Astrocyte of the cerebellum (primary cell): ENCODE measurements at regions not wholly inside any gene's neighbourhood (a gene's known extent, or its start where the extent isn't known, plus 50 kb on each side); places are given as distances from the start of the nearest gene placed in this dataset.

Source experiments
- DNase-seq: peaks from one replicate; pipeline ENCODE4 v3.0.0-alpha.2; 2011; ENCODE audit warnings: low read depth
- H3K4me3 ChIP-seq: 2 replicates; pipeline ENCODE4 v1.5.1; 2011; ENCODE audit warnings: mild to moderate bottlenecking, low read depth, low read length, moderate library complexity
- in situ Hi-C: cut with HindIII; loops from 2 replicates; pipeline ENCODE4 v1.10.0; 2017; ENCODE audit warnings: low sequenced_read_pairs
- TF ChIP-seq, protein P1 (sequence below): IDR thresholded peaks from 2 replicates; pipeline ENCODE4 v1.5.1; 2012; ENCODE audit warnings: low read length, low read depth, moderate library complexity, mild to moderate bottlenecking; ENCODE audit errors: missing control alignments

DNA sequence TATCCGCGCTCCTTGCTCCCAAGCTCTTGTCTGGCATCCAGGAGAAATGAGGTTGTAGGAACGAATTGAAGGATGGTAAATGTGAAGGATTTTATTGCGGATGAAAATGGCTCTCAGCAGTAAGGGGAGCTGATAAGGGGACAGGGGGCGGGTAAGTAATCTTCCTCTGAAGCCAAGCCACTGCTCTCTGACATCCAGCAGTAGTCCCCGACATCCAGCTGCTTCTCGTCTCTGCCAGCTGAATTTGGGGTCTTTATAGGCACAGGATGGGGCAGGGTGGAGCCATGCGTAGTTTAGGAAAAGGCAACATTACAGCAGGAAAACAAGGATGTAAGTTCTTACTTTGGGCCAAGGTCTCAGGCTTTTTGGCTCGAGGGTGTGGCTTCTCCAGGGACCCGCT is 1370.1 kb upstream of the RAG2 start:
- in situ Hi-C loops = no loop called here
- H3K4me3 ChIP-seq = no peak overlapping the region
- no peak for DNase-seq
- TF ChIP-seq, protein P1, sequence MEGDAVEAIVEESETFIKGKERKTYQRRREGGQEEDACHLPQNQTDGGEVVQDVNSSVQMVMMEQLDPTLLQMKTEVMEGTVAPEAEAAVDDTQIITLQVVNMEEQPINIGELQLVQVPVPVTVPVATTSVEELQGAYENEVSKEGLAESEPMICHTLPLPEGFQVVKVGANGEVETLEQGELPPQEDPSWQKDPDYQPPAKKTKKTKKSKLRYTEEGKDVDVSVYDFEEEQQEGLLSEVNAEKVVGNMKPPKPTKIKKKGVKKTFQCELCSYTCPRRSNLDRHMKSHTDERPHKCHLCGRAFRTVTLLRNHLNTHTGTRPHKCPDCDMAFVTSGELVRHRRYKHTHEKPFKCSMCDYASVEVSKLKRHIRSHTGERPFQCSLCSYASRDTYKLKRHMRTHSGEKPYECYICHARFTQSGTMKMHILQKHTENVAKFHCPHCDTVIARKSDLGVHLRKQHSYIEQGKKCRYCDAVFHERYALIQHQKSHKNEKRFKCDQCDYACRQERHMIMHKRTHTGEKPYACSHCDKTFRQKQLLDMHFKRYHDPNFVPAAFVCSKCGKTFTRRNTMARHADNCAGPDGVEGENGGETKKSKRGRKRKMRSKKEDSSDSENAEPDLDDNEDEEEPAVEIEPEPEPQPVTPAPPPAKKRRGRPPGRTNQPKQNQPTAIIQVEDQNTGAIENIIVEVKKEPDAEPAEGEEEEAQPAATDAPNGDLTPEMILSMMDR = no peak

DNA sequence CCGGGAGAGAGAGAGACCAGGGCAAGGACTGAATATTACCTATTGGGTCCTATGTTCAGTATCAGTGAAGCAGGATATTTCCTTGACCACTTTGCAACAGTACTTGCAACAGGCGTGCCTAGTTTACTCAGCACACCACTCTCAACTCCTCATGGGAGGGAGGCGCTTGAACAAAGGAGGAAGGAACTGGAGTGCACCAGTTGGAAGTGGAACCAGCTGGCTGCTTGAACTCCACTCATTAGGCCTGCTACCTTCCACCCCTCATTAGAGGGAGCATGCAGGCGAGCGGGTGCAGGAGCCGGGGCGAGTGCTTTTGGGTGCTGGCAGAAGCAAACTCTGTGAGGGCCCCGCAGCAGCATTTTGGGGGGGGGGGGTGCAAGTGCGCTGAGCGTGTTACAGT is 1369.6 kb upstream of the RAG2 start:
- DNase-seq = no peak
- in situ Hi-C loops = no loop called here
- TF ChIP-seq, protein P1 = no peak
- no peak overlapping the region for H3K4me3 ChIP-seq

DNA sequence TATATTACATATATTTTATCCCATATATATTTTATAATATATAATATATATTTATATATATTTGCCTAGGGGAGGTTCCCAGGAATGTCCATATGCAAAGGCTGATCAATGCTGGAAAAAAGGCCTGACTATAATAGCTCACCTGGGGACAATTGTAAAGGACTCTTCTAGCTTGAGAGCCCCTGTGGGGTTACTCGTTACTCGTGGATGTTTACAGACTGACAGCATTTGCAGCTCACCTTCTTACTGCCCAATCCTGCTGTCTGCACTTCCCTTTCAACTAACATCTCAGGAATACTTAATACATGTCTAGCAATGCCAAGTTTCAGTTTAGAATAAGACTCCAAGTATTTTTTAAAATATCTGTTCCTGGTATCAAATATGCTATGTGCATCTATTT is 1365.4 kb upstream of the RAG2 start:
- in situ Hi-C loops = no loop called here
- no peak for DNase-seq
- TF ChIP-seq, protein P1 = no peak
- no peak overlapping the region for H3K4me3 ChIP-seq

DNA sequence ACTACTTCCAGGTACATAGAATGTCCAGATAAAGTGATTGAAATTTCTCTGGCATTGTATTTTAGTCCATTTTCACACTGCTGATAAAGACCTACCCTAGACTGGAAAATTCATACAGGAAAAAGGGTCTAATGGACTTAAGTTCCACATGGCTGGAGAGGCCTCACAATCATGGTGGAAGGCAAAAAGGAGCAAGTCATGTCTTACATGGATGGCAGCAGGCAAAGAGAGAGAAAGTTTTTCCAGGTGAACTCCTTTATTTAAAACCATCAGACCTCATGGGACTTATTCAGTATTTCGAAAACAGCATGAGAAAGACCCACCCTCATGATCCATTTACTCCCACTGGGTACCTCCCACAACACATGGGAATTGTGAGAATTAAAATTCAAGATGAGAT is 1359.7 kb upstream of the RAG2 start:
- TF ChIP-seq, protein P1 = no peak
- no peak for DNase-seq
- in situ Hi-C loops = no loop called here
- H3K4me3 ChIP-seq = no peak overlapping the region

DNA sequence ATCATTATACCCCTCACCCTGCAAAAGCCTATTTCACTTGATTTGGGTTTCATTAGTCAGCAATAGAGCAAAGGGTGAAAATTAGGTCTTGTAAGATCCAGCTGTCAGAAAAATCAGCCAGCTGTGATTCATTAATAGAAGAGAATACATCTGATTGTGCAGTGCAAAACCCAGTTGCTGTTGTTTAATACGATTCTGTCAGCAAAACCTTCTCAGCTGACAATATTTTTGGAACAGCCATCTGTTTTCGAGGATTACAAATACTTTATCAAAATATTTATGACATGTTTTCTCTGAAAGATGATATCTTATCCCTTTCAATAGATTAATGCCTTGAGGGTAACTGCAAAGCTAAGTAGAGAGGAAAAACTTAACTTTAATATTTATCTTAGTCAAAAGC is 1354.0 kb upstream of the RAG2 start:
- in situ Hi-C loops = no loop called here
- no peak overlapping the region for H3K4me3 ChIP-seq
- no peak for DNase-seq
- TF ChIP-seq, protein P1 = no peak

DNA sequence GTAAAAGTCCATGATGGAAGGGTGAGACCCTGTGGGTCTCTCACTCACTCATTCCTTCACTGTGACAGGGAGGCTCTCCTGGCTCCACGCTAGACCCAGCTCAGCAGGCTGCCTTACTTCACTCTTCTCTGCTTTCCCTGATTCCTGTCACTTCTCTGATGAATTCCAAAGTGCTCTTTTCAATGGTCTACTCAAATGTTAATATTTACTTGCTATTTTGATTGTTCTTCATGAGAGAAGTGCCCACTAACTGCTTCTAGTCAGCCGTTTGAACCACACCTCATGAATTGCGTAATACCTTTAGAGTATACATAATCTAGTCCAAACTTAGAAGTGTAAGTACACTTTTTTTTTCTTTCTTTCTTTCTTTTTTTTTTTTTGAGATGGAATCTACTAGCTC is 1350.2 kb upstream of the RAG2 start:
- TF ChIP-seq, protein P1 = no peak

DNA sequence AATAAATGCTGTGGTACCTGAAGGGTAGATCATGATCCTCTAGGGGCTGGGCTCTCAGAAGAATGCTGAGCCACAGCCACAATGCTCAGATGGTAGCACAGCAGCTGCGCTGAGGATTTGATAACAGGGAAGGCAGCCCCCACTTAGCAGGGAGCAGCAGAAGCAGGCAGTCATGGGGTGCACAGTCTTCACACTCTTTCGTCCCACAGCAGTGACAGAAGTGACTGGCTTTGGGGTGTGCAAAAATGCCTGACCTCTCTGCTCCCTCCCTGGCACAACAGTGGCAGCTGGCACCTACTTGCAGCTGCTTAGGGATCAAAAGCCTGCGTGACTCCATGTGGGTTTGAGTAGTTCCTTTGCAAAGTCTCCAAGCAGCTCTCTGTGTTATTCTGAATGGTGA is 1349.8 kb upstream of the RAG2 start:
- no peak overlapping the region for H3K4me3 ChIP-seq
- DNase-seq = no peak
- TF ChIP-seq, protein P1 = no peak
- in situ Hi-C loops = no loop called here

More for the DNA sequence above, 1350.2 kb upstream of the RAG2 start:
- no peak for DNase-seq
- no peak overlapping the region for H3K4me3 ChIP-seq
- in situ Hi-C loops = no loop called here
